ENCODE measurements at regions not wholly inside any gene's neighbourhood (a gene's known extent, or its start where the extent isn't known, plus 50 kb on each side); places are given as distances from the start of the nearest gene placed in this dataset.

- DNase-seq (ENCODE audit: low read depth): no peak
Measured at GRCh38 chr15:62748196-62748595, 294.4 kb upstream of the TPM1 start.

GRCh38 chr15:62749036-62749815, 293.3 kb upstream of the TPM1 start:
- no peak for DNase-seq (ENCODE audit: low read depth)

GRCh38 chr15:62750471-62750870, 292.1 kb upstream of the TPM1 start:
- no peak for DNase-seq (ENCODE audit: low read depth)

- no peak for DNase-seq (ENCODE audit: low read depth)
Measured at GRCh38 chr15:62752657-62753517, 289.7 kb upstream of the TPM1 start.

GRCh38 chr15:62753518-62754221, 288.9 kb upstream of the TPM1 start:
- no peak for DNase-seq (ENCODE audit: low read depth)

- no peak for DNase-seq (ENCODE audit: low read depth)
Measured at GRCh38 chr15:62756326-62756994, 286.1 kb upstream of the TPM1 start.

- DNase-seq (ENCODE audit: low read depth): no peak
Measured at GRCh38 chr15:62756995-62757360, 285.6 kb upstream of the TPM1 start.

- DNase-seq (ENCODE audit: low read depth): no peak
Measured at GRCh38 chr15:62757535-62757934, 285.0 kb upstream of the TPM1 start.

GRCh38 chr15:62758126-62758951, 284.2 kb upstream of the TPM1 start:
- no peak for DNase-seq (ENCODE audit: low read depth)

- DNase-seq (ENCODE audit: low read depth): no peak
Measured at GRCh38 chr15:62758952-62759349, 283.6 kb upstream of the TPM1 start.

- DNase-seq (ENCODE audit: low read depth): no peak
Measured at GRCh38 chr15:62760538-62760937, 282.0 kb upstream of the TPM1 start.

GRCh38 chr15:62765916-62766315, 276.6 kb upstream of the TPM1 start:
- DNase-seq (ENCODE audit: low read depth): no peak

- DNase-seq (ENCODE audit: low read depth): no peak
Measured at GRCh38 chr15:62766599-62766998, 275.9 kb upstream of the TPM1 start.

- DNase-seq (ENCODE audit: low read depth): no peak
Measured at GRCh38 chr15:62769604-62770003, 272.9 kb upstream of the TPM1 start.

GRCh38 chr15:62770111-62770660, 272.4 kb upstream of the TPM1 start:
- DNase-seq (ENCODE audit: low read depth): no peak

GRCh38 chr15:62770752-62771151, 271.8 kb upstream of the TPM1 start:
- no peak for DNase-seq (ENCODE audit: low read depth)

- no peak for DNase-seq (ENCODE audit: low read depth)
Measured at GRCh38 chr15:62771234-62771633, 271.3 kb upstream of the TPM1 start.

GRCh38 chr15:62773369-62774165, 269.0 kb upstream of the TPM1 start:
- no peak for DNase-seq (ENCODE audit: low read depth)

- DNase-seq (ENCODE audit: low read depth): no peak
Measured at GRCh38 chr15:62775932-62776331, 266.6 kb upstream of the TPM1 start.

- DNase-seq (ENCODE audit: low read depth): no peak
Measured at GRCh38 chr15:62777671-62778070, 264.9 kb upstream of the TPM1 start.
